ENCODE measurements at regions not wholly inside any gene's neighbourhood (a gene's known extent, or its start where the extent isn't known, plus 50 kb on each side); places are given as distances from the start of the nearest gene placed in this dataset.
"Not testable (repeated sequence)": the region's sequence is repeated elsewhere in the genome, so short reads cannot be mapped to it uniquely, and the experiment has no call there.

- not testable (repeated sequence) for H3K4me1 ChIP-seq (ENCODE audit: control insufficient read depth in 1 of 2, insufficient read depth in 2 of 2, low read length in 2 of 2); H3K9me3 ChIP-seq (ENCODE audit: control insufficient read depth in 1 of 2, low read length in 2 of 2); H3K4me3 ChIP-seq (ENCODE audit: low read depth in 1 of 2, low read length in 2 of 2); H3K9ac ChIP-seq (ENCODE audit: low read depth in 1 of 2, low read length in 2 of 2); H3K27me3 ChIP-seq (ENCODE audit: control insufficient read depth in 1 of 2, insufficient read depth in 2 of 2, low read length in 2 of 2); H3K36me3 ChIP-seq (ENCODE audit: control insufficient read depth in 1 of 2, insufficient read depth in 2 of 2, low read length in 2 of 2); H3K27ac ChIP-seq (ENCODE audit: low read depth, low read length)
Observed at GRCh38 chr7:65177041-65177440, 170.6 kb upstream of the ERV3-1 start.

GRCh38 chr7:65150105-65150504, 143.6 kb upstream of the ERV3-1 start:
- not testable (repeated sequence) for H3K27me3 ChIP-seq (ENCODE audit: control insufficient read depth in 1 of 2, insufficient read depth in 2 of 2, low read length in 2 of 2); H3K36me3 ChIP-seq (ENCODE audit: control insufficient read depth in 1 of 2, insufficient read depth in 2 of 2, low read length in 2 of 2); H3K9me3 ChIP-seq (ENCODE audit: control insufficient read depth in 1 of 2, low read length in 2 of 2); H3K9ac ChIP-seq (ENCODE audit: low read depth in 1 of 2, low read length in 2 of 2); H3K4me3 ChIP-seq (ENCODE audit: low read depth in 1 of 2, low read length in 2 of 2); H3K4me1 ChIP-seq (ENCODE audit: control insufficient read depth in 1 of 2, insufficient read depth in 2 of 2, low read length in 2 of 2); H3K27ac ChIP-seq (ENCODE audit: low read depth, low read length)

- H3K27me3 ChIP-seq (ENCODE audit: control insufficient read depth in 1 of 2, insufficient read depth in 2 of 2, low read length in 2 of 2); H3K9me3 ChIP-seq (ENCODE audit: control insufficient read depth in 1 of 2, low read length in 2 of 2); H3K9ac ChIP-seq (ENCODE audit: low read depth in 1 of 2, low read length in 2 of 2); H3K4me1 ChIP-seq (ENCODE audit: control insufficient read depth in 1 of 2, insufficient read depth in 2 of 2, low read length in 2 of 2); H3K27ac ChIP-seq (ENCODE audit: low read depth, low read length); H3K4me3 ChIP-seq (ENCODE audit: low read depth in 1 of 2, low read length in 2 of 2); H3K36me3 ChIP-seq (ENCODE audit: control insufficient read depth in 1 of 2, insufficient read depth in 2 of 2, low read length in 2 of 2): not testable (repeated sequence)
Observed at GRCh38 chr7:65146118-65146914, 139.8 kb upstream of the ERV3-1 start.

- not testable (repeated sequence) for H3K9ac ChIP-seq (ENCODE audit: low read depth in 1 of 2, low read length in 2 of 2); H3K4me1 ChIP-seq (ENCODE audit: control insufficient read depth in 1 of 2, insufficient read depth in 2 of 2, low read length in 2 of 2); H3K36me3 ChIP-seq (ENCODE audit: control insufficient read depth in 1 of 2, insufficient read depth in 2 of 2, low read length in 2 of 2)
Observed at GRCh38 chr7:65145710-65146109, 139.2 kb upstream of the ERV3-1 start.

GRCh38 chr7:65145008-65145407, 138.5 kb upstream of the ERV3-1 start:
- H3K9me3 ChIP-seq (ENCODE audit: control insufficient read depth in 1 of 2, low read length in 2 of 2); H3K9ac ChIP-seq (ENCODE audit: low read depth in 1 of 2, low read length in 2 of 2); H3K27me3 ChIP-seq (ENCODE audit: control insufficient read depth in 1 of 2, insufficient read depth in 2 of 2, low read length in 2 of 2); H3K27ac ChIP-seq (ENCODE audit: low read depth, low read length); H3K4me3 ChIP-seq (ENCODE audit: low read depth in 1 of 2, low read length in 2 of 2); H3K4me1 ChIP-seq (ENCODE audit: control insufficient read depth in 1 of 2, insufficient read depth in 2 of 2, low read length in 2 of 2); H3K36me3 ChIP-seq (ENCODE audit: control insufficient read depth in 1 of 2, insufficient read depth in 2 of 2, low read length in 2 of 2): not testable (repeated sequence)

More at GRCh38 chr7:65145710-65146109, 139.2 kb upstream of the ERV3-1 start:
- not testable (repeated sequence) for H3K27me3 ChIP-seq (ENCODE audit: control insufficient read depth in 1 of 2, insufficient read depth in 2 of 2, low read length in 2 of 2); H3K4me3 ChIP-seq (ENCODE audit: low read depth in 1 of 2, low read length in 2 of 2); H3K9me3 ChIP-seq (ENCODE audit: control insufficient read depth in 1 of 2, low read length in 2 of 2); H3K27ac ChIP-seq (ENCODE audit: low read depth, low read length)

GRCh38 chr7:65144557-65144956, 138.1 kb upstream of the ERV3-1 start:
- not testable (repeated sequence) for H3K27me3 ChIP-seq (ENCODE audit: control insufficient read depth in 1 of 2, insufficient read depth in 2 of 2, low read length in 2 of 2); H3K36me3 ChIP-seq (ENCODE audit: control insufficient read depth in 1 of 2, insufficient read depth in 2 of 2, low read length in 2 of 2); H3K4me3 ChIP-seq (ENCODE audit: low read depth in 1 of 2, low read length in 2 of 2); H3K9me3 ChIP-seq (ENCODE audit: control insufficient read depth in 1 of 2, low read length in 2 of 2); H3K9ac ChIP-seq (ENCODE audit: low read depth in 1 of 2, low read length in 2 of 2); H3K27ac ChIP-seq (ENCODE audit: low read depth, low read length); H3K4me1 ChIP-seq (ENCODE audit: control insufficient read depth in 1 of 2, insufficient read depth in 2 of 2, low read length in 2 of 2)

GRCh38 chr7:65144119-65144518, 137.6 kb upstream of the ERV3-1 start:
- not testable (repeated sequence) for H3K9ac ChIP-seq (ENCODE audit: low read depth in 1 of 2, low read length in 2 of 2)

GRCh38 chr7:65141894-65142293, 135.4 kb upstream of the ERV3-1 start:
- not testable (repeated sequence) for H3K4me3 ChIP-seq (ENCODE audit: low read depth in 1 of 2, low read length in 2 of 2); H3K9ac ChIP-seq (ENCODE audit: low read depth in 1 of 2, low read length in 2 of 2); H3K4me1 ChIP-seq (ENCODE audit: control insufficient read depth in 1 of 2, insufficient read depth in 2 of 2, low read length in 2 of 2); H3K9me3 ChIP-seq (ENCODE audit: control insufficient read depth in 1 of 2, low read length in 2 of 2); H3K27me3 ChIP-seq (ENCODE audit: control insufficient read depth in 1 of 2, insufficient read depth in 2 of 2, low read length in 2 of 2); H3K27ac ChIP-seq (ENCODE audit: low read depth, low read length); H3K36me3 ChIP-seq (ENCODE audit: control insufficient read depth in 1 of 2, insufficient read depth in 2 of 2, low read length in 2 of 2)

More at GRCh38 chr7:65144119-65144518, 137.6 kb upstream of the ERV3-1 start:
- not testable (repeated sequence) for H3K9me3 ChIP-seq (ENCODE audit: control insufficient read depth in 1 of 2, low read length in 2 of 2); H3K4me1 ChIP-seq (ENCODE audit: control insufficient read depth in 1 of 2, insufficient read depth in 2 of 2, low read length in 2 of 2); H3K27me3 ChIP-seq (ENCODE audit: control insufficient read depth in 1 of 2, insufficient read depth in 2 of 2, low read length in 2 of 2); H3K27ac ChIP-seq (ENCODE audit: low read depth, low read length); H3K4me3 ChIP-seq (ENCODE audit: low read depth in 1 of 2, low read length in 2 of 2); H3K36me3 ChIP-seq (ENCODE audit: control insufficient read depth in 1 of 2, insufficient read depth in 2 of 2, low read length in 2 of 2)

- H3K27ac ChIP-seq (ENCODE audit: low read depth, low read length); H3K9me3 ChIP-seq (ENCODE audit: control insufficient read depth in 1 of 2, low read length in 2 of 2); H3K9ac ChIP-seq (ENCODE audit: low read depth in 1 of 2, low read length in 2 of 2); H3K36me3 ChIP-seq (ENCODE audit: control insufficient read depth in 1 of 2, insufficient read depth in 2 of 2, low read length in 2 of 2); H3K4me3 ChIP-seq (ENCODE audit: low read depth in 1 of 2, low read length in 2 of 2); H3K4me1 ChIP-seq (ENCODE audit: control insufficient read depth in 1 of 2, insufficient read depth in 2 of 2, low read length in 2 of 2); H3K27me3 ChIP-seq (ENCODE audit: control insufficient read depth in 1 of 2, insufficient read depth in 2 of 2, low read length in 2 of 2): not testable (repeated sequence)
Observed at GRCh38 chr7:65141405-65141778, 134.9 kb upstream of the ERV3-1 start.

GRCh38 chr7:65140543-65141404, 134.3 kb upstream of the ERV3-1 start:
- H3K27ac ChIP-seq (ENCODE audit: low read depth, low read length); H3K9ac ChIP-seq (ENCODE audit: low read depth in 1 of 2, low read length in 2 of 2); H3K9me3 ChIP-seq (ENCODE audit: control insufficient read depth in 1 of 2, low read length in 2 of 2); H3K36me3 ChIP-seq (ENCODE audit: control insufficient read depth in 1 of 2, insufficient read depth in 2 of 2, low read length in 2 of 2); H3K4me3 ChIP-seq (ENCODE audit: low read depth in 1 of 2, low read length in 2 of 2); H3K4me1 ChIP-seq (ENCODE audit: control insufficient read depth in 1 of 2, insufficient read depth in 2 of 2, low read length in 2 of 2); H3K27me3 ChIP-seq (ENCODE audit: control insufficient read depth in 1 of 2, insufficient read depth in 2 of 2, low read length in 2 of 2): not testable (repeated sequence)
